H1 (cell line): ENCODE measurements at regions not wholly inside any gene's neighbourhood (a gene's known extent, or its start where the extent isn't known, plus 50 kb on each side); places are given as distances from the start of the nearest gene placed in this dataset.

Experiments used
- CTCF ChIA-PET: fragments of 300-600 bp; sonication (Branson Sonifier 250); formaldehyde crosslinking; loops from one replicate; lab custom pipeline; 2021; ENCODE audit not compliant: partially characterized antibody; lab: Charles Lee
- POLR2A ChIA-PET: fragments of 300-600 bp; sonication (Branson Sonifier 250); formaldehyde crosslinking; loops from one replicate; lab custom pipeline; 2021; ENCODE audit warnings: inconsistent platforms; ENCODE audit not compliant: partially characterized antibody; lab: Charles Lee
- DNase-seq, 2 experiments: peaks; one replicate each; pipeline versions ENCODE4 v3.0.0 to v3.0.0-alpha.2; 2010 to 2022; ENCODE audit warnings: low spot score in 2 of 2, low read depth in 1 of 2, mixed read lengths in 1 of 2
- FAIRE-seq: peaks from 2 replicates; lab custom pipeline; 2011; peaks lifted over from hg19 to GRCh38; lab: Jason Lieb, UNC
- H2AFZ ChIP-seq: 2 replicates; pipeline ENCODE4 v1.8.1; 2012; ENCODE audit warnings: low read length, inconsistent platforms
- H2AK5ac ChIP-seq: 2 replicates; pipeline ENCODE4 v1.6.1; 2013; ENCODE audit warnings: low read depth, low read length
- H2BK120ac ChIP-seq: replicated peaks from 2 replicates; pipeline ENCODE3; 2013; ENCODE audit warnings: low read depth, low read length, inconsistent platforms
- H2BK12ac ChIP-seq: 2 replicates; pipeline ENCODE4 v1.6.1; 2013; ENCODE audit warnings: low read depth, low read length
- H2BK15ac ChIP-seq: 2 replicates; pipeline ENCODE4 v1.6.1; 2013; ENCODE audit warnings: low read length
- H2BK20ac ChIP-seq: 2 replicates; pipeline ENCODE4 v1.6.1; 2013; ENCODE audit warnings: low read length
- H2BK5ac ChIP-seq: 2 replicates; pipeline ENCODE4 v1.6.1; 2013; ENCODE audit warnings: low read depth, low read length
- H3K14ac ChIP-seq: 2 replicates; pipeline ENCODE4 v1.6.1; 2013; ENCODE audit warnings: inconsistent platforms; ENCODE audit not compliant: insufficient read length
- H3K18ac ChIP-seq: 2 replicates; pipeline ENCODE4 v1.6.1; 2013; ENCODE audit warnings: low read length; ENCODE audit errors: extremely low read depth
- H3K23ac ChIP-seq: 2 replicates; pipeline ENCODE4 v1.6.1; 2013; ENCODE audit warnings: inconsistent platforms; ENCODE audit not compliant: insufficient read length
- H3K23me2 ChIP-seq: 2 replicates; pipeline ENCODE4 v1.6.1; 2013; ENCODE audit warnings: low read depth, low read length
- H3K27ac ChIP-seq: 2 replicates; pipeline ENCODE4 v1.6.1; 2011; ENCODE audit warnings: low read depth, low read length, inconsistent platforms
- H3K27me3 ChIP-seq, 4 experiments: replicated peaks in 1 of 4; 1 replicate in 1 of 4; 2 replicates in 3 of 4; pipeline versions ENCODE4 v1.6.1 to v1.8.1; 2011 to 2013; ENCODE audit warnings: low read length in 3 of 4, mild to moderate bottlenecking in 3 of 4, inconsistent platforms in 2 of 4, mixed read lengths in 2 of 4, moderate library complexity in 1 of 4; ENCODE audit not compliant: control insufficient read depth in 3 of 4, insufficient read depth in 3 of 4; ENCODE audit errors: extremely low read depth in 1 of 4
- H3K36me3 ChIP-seq, 4 experiments: 2 replicates each; pipeline versions ENCODE4 v1.6.1 to v1.8.1; 2011 to 2013; ENCODE audit warnings: mild to moderate bottlenecking in 4 of 4, low read length in 3 of 4, moderate library complexity in 2 of 4, control low read depth in 1 of 4, inconsistent platforms in 1 of 4; ENCODE audit not compliant: insufficient read depth in 4 of 4, control insufficient read depth in 2 of 4
- H3K4ac ChIP-seq: replicated peaks from 2 replicates; pipeline ENCODE3; 2013; ENCODE audit warnings: low read length, low read depth, mixed read lengths, inconsistent platforms; ENCODE audit not compliant: insufficient read length
- H3K4me1 ChIP-seq, 4 experiments: replicated peaks in 1 of 4; 1 replicate in 1 of 4; 2 replicates in 3 of 4; pipeline versions ENCODE4 v1.6.1 to v1.8.1; 2011 to 2013; ENCODE audit warnings: low read length in 3 of 4, inconsistent platforms in 2 of 4, mixed read lengths in 1 of 4; ENCODE audit not compliant: insufficient read depth in 4 of 4, control insufficient read depth in 3 of 4
- H3K4me2 ChIP-seq, 2 experiments: 2 replicates each; pipeline versions ENCODE4 v1.6.1 to v1.8.1; 2011 to 2013; ENCODE audit warnings: low read depth in 2 of 2, low read length in 2 of 2, control low read depth in 1 of 2, inconsistent platforms in 1 of 2, mild to moderate bottlenecking in 1 of 2; ENCODE audit not compliant: insufficient read depth in 1 of 2
- H3K4me3 ChIP-seq, 4 experiments: fragments of 200-600, 300-600 bp in 1 of 4; sonication (generic), shearing (Covaris generic), sonication (Bioruptor Twin) in 1 of 4; 2 replicates each; pipeline versions ENCODE4 v1.5.1 to v1.8.1; 2011 to 2016; ENCODE audit warnings: low read length in 4 of 4, low read depth in 3 of 4, control low read depth in 2 of 4, inconsistent platforms in 2 of 4, mild to moderate bottlenecking in 2 of 4, mixed read lengths in 1 of 4, moderate library complexity in 1 of 4; ENCODE audit not compliant: insufficient read depth in 2 of 4; ENCODE audit errors: extremely low read depth in 1 of 4
- H3K56ac ChIP-seq: replicated peaks from 2 replicates; pipeline ENCODE3; 2013; ENCODE audit warnings: low read depth, mild to moderate bottlenecking, mixed read lengths, low read length, inconsistent platforms; ENCODE audit not compliant: insufficient read length
- H3K79me1 ChIP-seq: 2 replicates; pipeline ENCODE4 v1.6.1; 2013; ENCODE audit warnings: low read depth, low read length, control low read depth
- H3K79me2 ChIP-seq, 2 experiments: 2 replicates each; pipeline versions ENCODE4 v1.6.1 to v1.8.1; 2012 to 2013; ENCODE audit warnings: low read length in 2 of 2, mild to moderate bottlenecking in 2 of 2, inconsistent platforms in 1 of 2; ENCODE audit not compliant: insufficient read depth in 2 of 2, control insufficient read depth in 1 of 2
- H3K9ac ChIP-seq, 4 experiments: replicated peaks in 1 of 4; 1 replicate in 1 of 4; 2 replicates in 3 of 4; pipeline versions ENCODE4 v1.6.1 to v1.8.1; 2011 to 2013; ENCODE audit warnings: low read depth in 3 of 4, low read length in 3 of 4, control low read depth in 2 of 4, mild to moderate bottlenecking in 2 of 4, moderate library complexity in 2 of 4, inconsistent platforms in 1 of 4; ENCODE audit errors: extremely low read depth in 1 of 4
- H3K9me3 ChIP-seq, 2 experiments: 2 replicates each; pipeline versions ENCODE4 v1.6.1 to v1.8.1; 2012 to 2013; ENCODE audit warnings: mild to moderate bottlenecking in 2 of 2, moderate library complexity in 2 of 2, control low read depth in 1 of 2, inconsistent platforms in 1 of 2, low read depth in 1 of 2, low read length in 1 of 2, mixed read lengths in 1 of 2; ENCODE audit not compliant: insufficient read depth in 2 of 2
- H4K20me1 ChIP-seq, 2 experiments: replicated peaks in 1 of 2; 2 replicates each; pipeline versions ENCODE3 to v1.8.1; 2011 to 2013; ENCODE audit warnings: inconsistent platforms in 2 of 2, low read length in 2 of 2, mild to moderate bottlenecking in 1 of 2; ENCODE audit not compliant: insufficient read depth in 2 of 2, control insufficient read depth in 1 of 2
- H4K5ac ChIP-seq: 2 replicates; pipeline ENCODE4 v1.6.1; 2013; ENCODE audit warnings: low read length, low read depth, mixed read lengths, inconsistent platforms; ENCODE audit not compliant: insufficient read length
- H4K8ac ChIP-seq: 2 replicates; pipeline ENCODE4 v1.8.0; 2013; ENCODE audit warnings: mild to moderate bottlenecking, moderate library complexity, low read length, inconsistent platforms; ENCODE audit not compliant: insufficient read depth; ENCODE audit errors: extremely low read depth
- H4K91ac ChIP-seq: replicated peaks from 2 replicates; pipeline ENCODE3; 2013; ENCODE audit warnings: low read length, mixed read lengths, inconsistent platforms; ENCODE audit not compliant: insufficient read length
- CTBP2 ChIP-seq: IDR thresholded peaks from 2 replicates; pipeline ENCODE4 v1.7.0; 2011; ENCODE audit warnings: borderline replicate concordance, mild to moderate bottlenecking, moderate library complexity, mixed read lengths, low read length; ENCODE audit not compliant: insufficient read depth, insufficient read length
- SRF ChIP-seq: IDR thresholded peaks from 2 replicates; pipeline ENCODE4 v1.6.1; 2011; ENCODE audit warnings: mild to moderate bottlenecking, low read depth, low read length, moderate library complexity
- TCF12 ChIP-seq: IDR thresholded peaks from 2 replicates; pipeline ENCODE4 v1.6.1; 2011; ENCODE audit warnings: low read depth, mild to moderate bottlenecking, low read length
- TEAD4 ChIP-seq: IDR thresholded peaks from 2 replicates; pipeline ENCODE4 v1.6.1; 2012; ENCODE audit warnings: low read depth, low read length, inconsistent platforms, mixed read lengths
- WGBS, 2 experiments: shearing (Covaris generic) in 1 of 2; methylation state at CpG; one replicate each; pipeline versions ENCODE4 v1.1.6 to v1.1.7; 2013 to 2015; ENCODE audit warnings: low lambda C conversion rate in 2 of 2, mixed read lengths in 2 of 2, inconsistent platforms in 1 of 2, low coverage in 1 of 2, missing lambda C conversion rate in 1 of 2; ENCODE audit not compliant: insufficient replicate concordance in 2 of 2, insufficient coverage in 1 of 2, insufficient read length in 1 of 2; ENCODE audit errors: extremely low coverage in 1 of 2, missing lambda C conversion rate in 1 of 2; 5-methylcytosine and 5-hydroxymethylcytosine counted together

DNA sequence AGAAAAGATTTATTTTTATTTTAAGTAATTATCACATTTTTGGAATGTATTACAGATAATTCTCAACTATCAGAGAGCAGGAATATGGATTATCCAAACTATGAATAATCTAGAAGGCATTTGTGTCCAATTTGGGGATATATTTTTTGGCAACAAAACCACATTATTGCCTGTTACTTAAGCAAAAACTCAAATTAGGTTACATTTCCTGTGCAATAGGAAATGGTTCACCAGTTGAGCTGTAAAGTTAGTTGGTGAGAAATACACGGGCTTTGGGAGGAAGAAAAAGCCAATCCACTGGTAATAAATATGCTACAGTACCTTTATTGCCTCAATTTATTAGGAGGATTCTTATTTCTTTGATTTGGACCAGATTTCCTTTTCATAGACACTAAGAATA lies 1075.2 kb downstream of the PCDH9 start:
- no peak overlapping the region for H4K5ac ChIP-seq
- no peak overlapping the region for H2BK120ac ChIP-seq
- no peak overlapping the region for H3K27ac ChIP-seq
- H4K20me1 ChIP-seq: no peaks in the 10 kb centered on the region
- no peak overlapping the region for H3K23ac ChIP-seq
- H3K4ac ChIP-seq: no peak overlapping the region
- no peak overlapping the region for H3K14ac ChIP-seq
- H2AFZ ChIP-seq: no peak overlapping the region
- ChIA-PET POLR2A (no interaction called here), CTCF (no interaction called here)
- H2BK12ac ChIP-seq: no peak overlapping the region
- H3K4me3 ChIP-seq: no peak overlapping the region
- H3K4me2 ChIP-seq: no peak overlapping the region
- 0% methylated on average over 1 of the region's 1 CpG; no CpG with 5 or more reads in 1 of the 2 experiments for WGBS, 2 experiments
- no peak overlapping the region for H4K91ac ChIP-seq
- H2BK5ac ChIP-seq: no peak overlapping the region
- H3K9me3 ChIP-seq: no peaks in the 10 kb centered on the region
- no peaks in the 10 kb centered on the region for H3K79me2 ChIP-seq
- H2AK5ac ChIP-seq: no peak overlapping the region
- no peak overlapping the region for H2BK15ac ChIP-seq
- no peak overlapping the region for H2BK20ac ChIP-seq
- no peak for FAIRE-seq
- no peaks in the 10 kb centered on the region for H3K4me1 ChIP-seq
- DNase-seq: no peak
- no peak overlapping the region for H4K8ac ChIP-seq
- H3K23me2 ChIP-seq: no peaks in the 10 kb centered on the region; the same call in 1 of the 2 replicates
- H3K27me3 ChIP-seq: no peaks in the 10 kb centered on the region
- no peaks in the 10 kb centered on the region for H3K36me3 ChIP-seq
- no peak overlapping the region for H3K9ac ChIP-seq
- no peak overlapping the region for H3K18ac ChIP-seq
- TF ChIP-seq CTBP2: no peak
- no peak for TF ChIP-seq SRF
- no peak for TF ChIP-seq TEAD4
- TF ChIP-seq TCF12: no peak
- no peak overlapping the region for H3K56ac ChIP-seq
- H3K79me1 ChIP-seq: no peaks in the 10 kb centered on the region
